NB4 (cell line): ENCODE measurements at regions not wholly inside any gene's neighbourhood (a gene's known extent, or its start where the extent isn't known, plus 50 kb on each side); places are given as distances from the start of the nearest gene placed in this dataset.

Experiments
- MAX ChIP-seq: IDR thresholded peaks from 2 replicates; pipeline ENCODE4 v1.6.1; 2011; ENCODE audit warnings: low read depth, low read length
- POLR2A ChIP-seq: IDR thresholded peaks from 2 replicates; pipeline ENCODE4 v1.6.1; 2011; ENCODE audit warnings: mild to moderate bottlenecking; ENCODE audit not compliant: insufficient read length; ENCODE audit errors: extremely low read depth
- TF ChIP-seq, protein P1 (sequence below): IDR thresholded peaks from one replicate; pipeline ENCODE4 v1.5.1; 2012; ENCODE audit warnings: low read depth, low read length

DNA sequence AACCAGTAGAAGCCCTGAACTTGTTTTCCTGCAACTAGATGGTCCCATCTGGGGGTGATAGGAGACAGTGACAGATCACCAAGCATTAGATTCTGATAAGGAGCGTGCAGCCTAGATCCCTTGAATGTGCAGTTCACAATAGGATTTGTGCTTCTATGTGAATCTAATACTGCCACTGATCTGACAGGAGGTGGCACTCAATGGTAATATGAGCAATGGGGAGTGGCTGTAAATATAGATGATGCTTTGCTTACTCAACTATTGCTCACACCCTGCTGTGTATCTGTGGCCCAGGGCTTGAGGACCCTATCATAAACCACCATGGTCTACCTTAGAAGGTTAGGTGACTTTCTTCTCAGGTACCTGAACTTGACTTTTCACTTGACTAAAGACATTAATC lies 417.1 kb upstream of the ARHGEF26 start:
- TF ChIP-seq, protein P1, sequence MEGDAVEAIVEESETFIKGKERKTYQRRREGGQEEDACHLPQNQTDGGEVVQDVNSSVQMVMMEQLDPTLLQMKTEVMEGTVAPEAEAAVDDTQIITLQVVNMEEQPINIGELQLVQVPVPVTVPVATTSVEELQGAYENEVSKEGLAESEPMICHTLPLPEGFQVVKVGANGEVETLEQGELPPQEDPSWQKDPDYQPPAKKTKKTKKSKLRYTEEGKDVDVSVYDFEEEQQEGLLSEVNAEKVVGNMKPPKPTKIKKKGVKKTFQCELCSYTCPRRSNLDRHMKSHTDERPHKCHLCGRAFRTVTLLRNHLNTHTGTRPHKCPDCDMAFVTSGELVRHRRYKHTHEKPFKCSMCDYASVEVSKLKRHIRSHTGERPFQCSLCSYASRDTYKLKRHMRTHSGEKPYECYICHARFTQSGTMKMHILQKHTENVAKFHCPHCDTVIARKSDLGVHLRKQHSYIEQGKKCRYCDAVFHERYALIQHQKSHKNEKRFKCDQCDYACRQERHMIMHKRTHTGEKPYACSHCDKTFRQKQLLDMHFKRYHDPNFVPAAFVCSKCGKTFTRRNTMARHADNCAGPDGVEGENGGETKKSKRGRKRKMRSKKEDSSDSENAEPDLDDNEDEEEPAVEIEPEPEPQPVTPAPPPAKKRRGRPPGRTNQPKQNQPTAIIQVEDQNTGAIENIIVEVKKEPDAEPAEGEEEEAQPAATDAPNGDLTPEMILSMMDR = no peak
- TF ChIP-seq POLR2A (no peak), MAX (no peak)
